Neural cell (in vitro differentiated cells): ENCODE measurements at regions not wholly inside any gene's neighbourhood (a gene's known extent, or its start where the extent isn't known, plus 50 kb on each side); places are given as distances from the start of the nearest gene placed in this dataset.

Experiments
- H2AFZ ChIP-seq: fragments of 200-600, 300-800 bp; sonication (generic), shearing (Covaris generic); 2 replicates; pipeline ENCODE4 v1.6.0; 2014; ENCODE audit warnings: low read depth, mild to moderate bottlenecking, antibody characterized with exemption, low read length, moderate library complexity
- H3F3A ChIP-seq: fragments of 200-600 bp; shearing (Covaris generic); 2 replicates; pipeline ENCODE4 v1.6.1; 2016; ENCODE audit warnings: mild to moderate bottlenecking, moderate library complexity, mixed read lengths, antibody characterized with exemption, low read length; ENCODE audit not compliant: insufficient read depth, poor library complexity, severe bottlenecking
- H3K27ac ChIP-seq: fragments of 200-600, 300-800 bp; sonication (generic), shearing (Covaris generic); 2 replicates; pipeline ENCODE4 v1.5.1; 2014; ENCODE audit warnings: mild to moderate bottlenecking, low read length, moderate library complexity
- H3K27me3 ChIP-seq: fragments of 300-800, 200-600 bp; sonication (generic), shearing (Covaris generic); 2 replicates; pipeline ENCODE4 v1.6.0; 2014; ENCODE audit warnings: mild to moderate bottlenecking, low read depth, low read length, moderate library complexity; ENCODE audit not compliant: insufficient read depth
- H3K36me3 ChIP-seq: fragments of 300-800, 200-600 bp; sonication (generic), shearing (Covaris generic); 2 replicates; pipeline ENCODE4 v1.5.1; 2014; ENCODE audit warnings: mild to moderate bottlenecking, antibody characterized with exemption, low read length, moderate library complexity; ENCODE audit not compliant: insufficient read depth
- H3K4me2 ChIP-seq: fragments of 300-800, 200-600 bp; sonication (generic), shearing (Covaris generic); 2 replicates; pipeline ENCODE4 v1.6.0; 2014; ENCODE audit warnings: mild to moderate bottlenecking, low read length
- H3K4me3 ChIP-seq: fragments of 300-800, 200-600 bp; sonication (generic), shearing (Covaris generic); 2 replicates; pipeline ENCODE4 v1.5.1; 2014; ENCODE audit warnings: mild to moderate bottlenecking, low read length, moderate library complexity
- H3K79me2 ChIP-seq: fragments of 200-600 bp; shearing (Covaris generic); replicated peaks from 2 replicates; pipeline ENCODE4 v1.6.0; 2014; ENCODE audit warnings: mild to moderate bottlenecking, low read length, moderate library complexity; ENCODE audit not compliant: insufficient read depth
- H3K9ac ChIP-seq: fragments of 300-800, 200-600 bp; sonication (generic), shearing (Covaris generic); 2 replicates; pipeline ENCODE4 v1.6.1; 2016; ENCODE audit warnings: mild to moderate bottlenecking, low read length, mixed read lengths
- H3K9me2 ChIP-seq: fragments of 200-600 bp; shearing (Covaris generic); 2 replicates; pipeline ENCODE4 v1.6.1; 2016; ENCODE audit warnings: mild to moderate bottlenecking, low read length, mixed read lengths; ENCODE audit not compliant: insufficient read depth
- H3K9me3 ChIP-seq: fragments of 200-600, 300-800 bp; sonication (generic), shearing (Covaris generic); 2 replicates; pipeline ENCODE4 v1.6.1; 2016; ENCODE audit warnings: mild to moderate bottlenecking, mixed run types, low read length, moderate library complexity, mixed read lengths
- H4K20me1 ChIP-seq: fragments of 200-600 bp; shearing (Covaris generic); 2 replicates; pipeline ENCODE4 v1.6.1; 2016; ENCODE audit warnings: mild to moderate bottlenecking, mixed run types; ENCODE audit not compliant: insufficient read depth
- EP300 ChIP-seq: fragments of 450-650 bp; conservative IDR thresholded peaks from 2 replicates; pipeline ENCODE4 v1.6.1; 2014; ENCODE audit warnings: antibody characterized with exemption, mild to moderate bottlenecking, moderate library complexity; ENCODE audit not compliant: poor library complexity, severe bottlenecking
- EZH2 ChIP-seq: fragments of 200-600, 300-800 bp; shearing (Covaris generic), sonication (generic); IDR thresholded peaks from 2 replicates; pipeline ENCODE4 v1.6.1; 2014; ENCODE audit warnings: antibody characterized with exemption, low read length, borderline replicate concordance, mild to moderate bottlenecking; ENCODE audit not compliant: insufficient read depth, poor library complexity, severe bottlenecking
- MXI1 ChIP-seq: fragments of 450-650 bp; conservative IDR thresholded peaks from 2 replicates; pipeline ENCODE4 v1.6.1; 2014; ENCODE audit warnings: antibody characterized with exemption, mild to moderate bottlenecking; ENCODE audit not compliant: poor library complexity, severe bottlenecking
- POLR2AphosphoS5 ChIP-seq: IDR thresholded peaks from 2 replicates; pipeline ENCODE4 v1.6.1; 2012
- RAD21 ChIP-seq: fragments of 450-650 bp; conservative IDR thresholded peaks from 2 replicates; pipeline ENCODE4 v1.6.1; 2014; ENCODE audit warnings: antibody characterized with exemption, mild to moderate bottlenecking, moderate library complexity
- REST ChIP-seq: IDR thresholded peaks from 2 replicates; pipeline ENCODE4 v1.6.1; 2012; ENCODE audit warnings: borderline replicate concordance
- SMC3 ChIP-seq: fragments of 450-650 bp; conservative IDR thresholded peaks from 2 replicates; pipeline ENCODE4 v1.6.1; 2014; ENCODE audit warnings: antibody characterized with exemption, mild to moderate bottlenecking, moderate library complexity; ENCODE audit not compliant: poor library complexity
- TAF1 ChIP-seq: IDR thresholded peaks from 2 replicates; pipeline ENCODE4 v1.6.1; 2012; ENCODE audit warnings: low read depth
- TF ChIP-seq, protein P1 (sequence below): fragments of 450-650 bp; IDR thresholded peaks from 2 replicates; pipeline ENCODE4 v1.5.1; 2014; ENCODE audit warnings: antibody characterized with exemption, mild to moderate bottlenecking, moderate library complexity; ENCODE audit not compliant: poor library complexity, severe bottlenecking

DNA sequence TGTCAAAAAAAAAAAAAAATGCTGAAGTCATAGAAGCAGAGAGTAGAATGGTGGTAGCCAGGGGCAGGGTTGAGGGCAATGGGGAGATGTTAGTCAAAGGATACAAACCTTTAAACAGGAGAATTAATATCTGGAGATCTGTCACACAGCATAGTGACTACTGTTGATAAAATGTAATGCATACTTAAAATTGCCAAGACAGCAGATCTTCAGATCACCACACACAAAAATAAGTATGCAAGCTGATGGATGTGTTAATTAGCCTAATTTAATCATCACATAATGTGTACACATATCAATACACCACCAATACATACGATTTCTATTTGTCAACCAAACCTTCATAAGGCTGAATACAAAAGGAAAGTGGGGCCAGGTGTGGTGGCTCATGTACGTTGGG lies 83.5 kb upstream of the PHACTR3 start:
- Histone ChIP-seq H3K4me3 (no peak overlapping the region), H3K9me2 (no peaks in the 10 kb centered on the region)
- TF ChIP-seq POLR2AphosphoS5 (no peak), TAF1 (no peak), EP300 (no peak), EZH2 (no peak), MXI1 (no peak), SMC3 (no peak), RAD21 (no peak), REST (no peak)
- TF ChIP-seq, protein P1, sequence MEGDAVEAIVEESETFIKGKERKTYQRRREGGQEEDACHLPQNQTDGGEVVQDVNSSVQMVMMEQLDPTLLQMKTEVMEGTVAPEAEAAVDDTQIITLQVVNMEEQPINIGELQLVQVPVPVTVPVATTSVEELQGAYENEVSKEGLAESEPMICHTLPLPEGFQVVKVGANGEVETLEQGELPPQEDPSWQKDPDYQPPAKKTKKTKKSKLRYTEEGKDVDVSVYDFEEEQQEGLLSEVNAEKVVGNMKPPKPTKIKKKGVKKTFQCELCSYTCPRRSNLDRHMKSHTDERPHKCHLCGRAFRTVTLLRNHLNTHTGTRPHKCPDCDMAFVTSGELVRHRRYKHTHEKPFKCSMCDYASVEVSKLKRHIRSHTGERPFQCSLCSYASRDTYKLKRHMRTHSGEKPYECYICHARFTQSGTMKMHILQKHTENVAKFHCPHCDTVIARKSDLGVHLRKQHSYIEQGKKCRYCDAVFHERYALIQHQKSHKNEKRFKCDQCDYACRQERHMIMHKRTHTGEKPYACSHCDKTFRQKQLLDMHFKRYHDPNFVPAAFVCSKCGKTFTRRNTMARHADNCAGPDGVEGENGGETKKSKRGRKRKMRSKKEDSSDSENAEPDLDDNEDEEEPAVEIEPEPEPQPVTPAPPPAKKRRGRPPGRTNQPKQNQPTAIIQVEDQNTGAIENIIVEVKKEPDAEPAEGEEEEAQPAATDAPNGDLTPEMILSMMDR, result no peak

GRCh38 chr20:59525500-59526241 lies 78.7 kb upstream of the PHACTR3 start:
- no peaks in the 10 kb centered on the region for H4K20me1 ChIP-seq
- no peaks in the 10 kb centered on the region for H3K79me2 ChIP-seq
- no peaks in the 10 kb centered on the region for H3K36me3 ChIP-seq
- no peak overlapping the region for H3K27ac ChIP-seq
- no peak overlapping the region for H3K4me3 ChIP-seq
- TF ChIP-seq, protein P1, result peak; percentile 87
- peak; percentile 70 for TF ChIP-seq SMC3
- TF ChIP-seq MXI1, result no peak
- TF ChIP-seq EZH2, result no peak
- TF ChIP-seq RAD21, result peak; percentile 70
- no peaks in the 10 kb centered on the region for H3K9me3 ChIP-seq
- H3K9ac ChIP-seq, result no peak overlapping the region
- no peaks in the 10 kb centered on the region for H3F3A ChIP-seq
- no peak overlapping the region for H2AFZ ChIP-seq
- no peak overlapping the region for H3K4me2 ChIP-seq
- H3K9me2 ChIP-seq, result no peaks in the 10 kb centered on the region
- peaks cover 4% of the 10 kb centered on the region for H3K27me3 ChIP-seq

More for the DNA sequence above, 83.5 kb upstream of the PHACTR3 start:
- H3K9ac ChIP-seq, result no peak overlapping the region
- H3K27me3 ChIP-seq, result no peaks in the 10 kb centered on the region
- H3K9me3 ChIP-seq, result no peaks in the 10 kb centered on the region
- no peak overlapping the region for H2AFZ ChIP-seq
- no peak overlapping the region for H3K4me2 ChIP-seq
- no peaks in the 10 kb centered on the region for H4K20me1 ChIP-seq
- H3K27ac ChIP-seq, result no peak overlapping the region
- no peaks in the 10 kb centered on the region for H3K79me2 ChIP-seq
- no peaks in the 10 kb centered on the region for H3K36me3 ChIP-seq
- no peaks in the 10 kb centered on the region for H3F3A ChIP-seq
